ENCODE measurements at regions not wholly inside any gene's neighbourhood (a gene's known extent, or its start where the extent isn't known, plus 50 kb on each side); places are given as distances from the start of the nearest gene placed in this dataset.

DNA sequence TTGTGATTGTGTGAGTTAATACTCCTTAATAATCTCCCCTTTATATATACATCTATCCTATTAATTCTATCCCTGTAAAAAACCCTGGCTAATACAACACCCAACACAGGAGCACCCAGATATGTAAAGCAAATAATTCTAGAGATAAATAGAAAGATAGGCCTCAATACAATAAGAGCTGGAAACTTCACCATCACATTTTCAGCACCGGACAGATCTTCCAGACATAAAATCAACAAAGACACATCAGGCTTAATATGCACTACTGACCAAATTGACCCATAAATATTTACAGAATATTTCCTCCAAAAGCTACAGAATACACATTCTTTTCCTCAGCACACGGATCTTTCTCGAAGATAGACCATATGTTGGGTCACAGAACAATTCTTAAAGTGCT is 71.0 kb upstream of the ST8SIA4 start (continued):
- TF ChIP-seq TBP (IDR thresholded peaks at IDR 0.05; ENCODE audit: low read depth, low read length): no peak
- no peak for TF ChIP-seq KDM1A (IDR thresholded peaks at IDR 0.05; ENCODE audit: borderline replicate concordance, low read length)

Data from H1 (cell line).